H9 (cell line): ENCODE measurements at regions not wholly inside any gene's neighbourhood (a gene's known extent, or its start where the extent isn't known, plus 50 kb on each side); places are given as distances from the start of the nearest gene placed in this dataset.

Source experiments
- DNase-seq: peaks from one replicate; pipeline ENCODE4 v3.0.0-alpha.2; 2017
- H2AFZ ChIP-seq: one replicate; pipeline ENCODE4 v1.6.1; 2013; ENCODE audit warnings: mild to moderate bottlenecking, low read length, control low read depth, moderate library complexity
- H2AK5ac ChIP-seq: 2 replicates; pipeline ENCODE4 v1.6.1; 2013; ENCODE audit warnings: low read length, control low read depth, mixed read lengths; ENCODE audit not compliant: insufficient read length
- H2BK120ac ChIP-seq: one replicate; pipeline ENCODE4 v1.6.1; 2013; ENCODE audit warnings: low read depth, mild to moderate bottlenecking, low read length, control low read depth, inconsistent platforms; ENCODE audit not compliant: poor library complexity, severe bottlenecking
- H2BK12ac ChIP-seq: 2 replicates; pipeline ENCODE4 v1.6.1; 2013; ENCODE audit warnings: low read length, control low read depth, mixed read lengths, low read depth; ENCODE audit not compliant: insufficient read length
- H2BK15ac ChIP-seq: 2 replicates; pipeline ENCODE4 v1.6.1; 2013; ENCODE audit warnings: low read depth, low read length, control low read depth
- H2BK20ac ChIP-seq: one replicate; pipeline ENCODE4 v1.6.1; 2013; ENCODE audit warnings: low read depth, mild to moderate bottlenecking, low read length, control low read depth, inconsistent platforms; ENCODE audit not compliant: poor library complexity, severe bottlenecking
- H2BK5ac ChIP-seq: 2 replicates; pipeline ENCODE4 v1.6.1; 2013; ENCODE audit warnings: low read length, control low read depth, mixed read lengths; ENCODE audit not compliant: insufficient read length
- H3K14ac ChIP-seq: 2 replicates; pipeline ENCODE4 v1.6.1; 2013; ENCODE audit warnings: low read length, control low read depth; ENCODE audit not compliant: insufficient read depth
- H3K18ac ChIP-seq: 2 replicates; pipeline ENCODE4 v1.6.1; 2013; ENCODE audit warnings: low read depth, mild to moderate bottlenecking, mixed read lengths, low read length, control low read depth; ENCODE audit not compliant: insufficient read length
- H3K23ac ChIP-seq: 2 replicates; pipeline ENCODE4 v1.6.1; 2013; ENCODE audit warnings: low read length, control low read depth, mixed read lengths, low read depth; ENCODE audit not compliant: insufficient read length
- H3K23me2 ChIP-seq: 2 replicates; pipeline ENCODE4 v1.6.1; 2013; ENCODE audit warnings: low read depth, mild to moderate bottlenecking, mixed read lengths, low read length, control low read depth; ENCODE audit not compliant: insufficient read length, poor library complexity, severe bottlenecking
- H3K27ac ChIP-seq: 2 replicates; pipeline ENCODE4 v1.5.1; 2013; ENCODE audit warnings: low read length, control low read depth, mixed read lengths, low read depth; ENCODE audit not compliant: insufficient read length
- H3K27me3 ChIP-seq: 2 replicates; pipeline ENCODE4 v1.6.1; 2013; ENCODE audit warnings: low read length, control low read depth, inconsistent platforms; ENCODE audit not compliant: insufficient read depth
- H3K4ac ChIP-seq: 2 replicates; pipeline ENCODE4 v1.6.1; 2013; ENCODE audit warnings: low read depth, mild to moderate bottlenecking, control low read depth, inconsistent platforms, low read length, moderate library complexity
- H3K4me1 ChIP-seq: 2 replicates; pipeline ENCODE4 v1.6.1; 2013; ENCODE audit warnings: low read length, control low read depth, inconsistent platforms; ENCODE audit not compliant: insufficient read depth
- H3K4me2 ChIP-seq: 2 replicates; pipeline ENCODE4 v1.6.1; 2013; ENCODE audit warnings: low read length, control low read depth, mixed read lengths; ENCODE audit not compliant: insufficient read length, insufficient read depth
- H3K56ac ChIP-seq: 2 replicates; pipeline ENCODE4 v1.6.1; 2013; ENCODE audit warnings: low read depth, mild to moderate bottlenecking, mixed read lengths, low read length, control low read depth; ENCODE audit not compliant: insufficient read length
- H3K79me1 ChIP-seq: 2 replicates; pipeline ENCODE4 v1.6.1; 2013; ENCODE audit warnings: low read depth, mild to moderate bottlenecking, moderate library complexity, low read length, control low read depth, inconsistent platforms; ENCODE audit not compliant: insufficient read depth, poor library complexity, severe bottlenecking
- H3K79me2 ChIP-seq: 2 replicates; pipeline ENCODE4 v1.6.1; 2013; ENCODE audit warnings: low read length, control low read depth, inconsistent platforms; ENCODE audit not compliant: insufficient read depth
- H3K9ac ChIP-seq: 2 replicates; pipeline ENCODE4 v1.6.1; 2013; ENCODE audit warnings: low read length, control low read depth, mixed read lengths; ENCODE audit not compliant: insufficient read length; ENCODE audit errors: extremely low read depth
- H3K9me3 ChIP-seq: one replicate; pipeline ENCODE4 v1.6.1; 2013; ENCODE audit warnings: low read depth, low read length, inconsistent platforms; ENCODE audit not compliant: control insufficient read depth
- H3T11ph ChIP-seq: one replicate; pipeline ENCODE4 v1.6.1; 2013; ENCODE audit warnings: mild to moderate bottlenecking, low read length, control low read depth, inconsistent platforms
- H4K20me1 ChIP-seq: one replicate; pipeline ENCODE4 v1.6.1; 2013; ENCODE audit not compliant: control insufficient read depth, insufficient read length, insufficient read depth
- H4K5ac ChIP-seq: 2 replicates; pipeline ENCODE4 v1.6.1; 2013; ENCODE audit warnings: low read depth, mild to moderate bottlenecking, mixed read lengths, low read length, control low read depth; ENCODE audit not compliant: insufficient read length
- H4K8ac ChIP-seq: replicated peaks from 2 replicates; pipeline ENCODE4 v1.6.1; 2013; ENCODE audit warnings: low read length, control low read depth, mixed read lengths, low read depth; ENCODE audit not compliant: insufficient read length
- H4K91ac ChIP-seq: 2 replicates; pipeline ENCODE4 v1.6.1; 2013; ENCODE audit warnings: low read depth, mild to moderate bottlenecking, moderate library complexity, mixed read lengths, low read length, control low read depth; ENCODE audit not compliant: insufficient read length
- H3K27ac Mint-ChIP-seq, 3 experiments: 2 replicates in 2 of 3; 3 replicates in 1 of 3; pipeline ENCODE4 v1.8.0; 2020 to 2021; ENCODE audit warnings: mixed read lengths in 3 of 3, mild to moderate bottlenecking in 1 of 3, moderate library complexity in 1 of 3
- H3K27me3 Mint-ChIP-seq: 2 replicates; pipeline ENCODE4 v1.8.0; 2021; ENCODE audit warnings: low read depth, mild to moderate bottlenecking, moderate library complexity, mixed read lengths
- H3K36me3 Mint-ChIP-seq, 3 experiments: 2 replicates in 2 of 3; 3 replicates in 1 of 3; pipeline ENCODE4 v1.8.0; 2020 to 2021; ENCODE audit warnings: low read depth in 3 of 3, mixed read lengths in 3 of 3; ENCODE audit not compliant: insufficient read depth in 1 of 3
- H3K4me1 Mint-ChIP-seq, 2 experiments: 2 replicates each; pipeline ENCODE4 v1.8.0; 2020; ENCODE audit warnings: mixed read lengths in 2 of 2
- H3K4me3 Mint-ChIP-seq, 2 experiments: 2 replicates in 1 of 2; 3 replicates in 1 of 2; pipeline ENCODE4 v1.8.0; 2020 to 2021; ENCODE audit warnings: mild to moderate bottlenecking in 2 of 2, mixed read lengths in 2 of 2, moderate library complexity in 1 of 2
- H3K9me3 Mint-ChIP-seq, 2 experiments: 2 replicates in 1 of 2; 3 replicates in 1 of 2; pipeline ENCODE4 v1.8.0; 2020; ENCODE audit warnings: mild to moderate bottlenecking in 2 of 2, mixed read lengths in 2 of 2, moderate library complexity in 1 of 2
- WGBS: extraction: QIAGEN DNeasy Blood & Tissue Kit; methylation state at CpG from one replicate; pipeline ENCODE4 v1.1.7; 2013; ENCODE audit warnings: missing lambda C conversion rate, low lambda C conversion rate, mixed read lengths; ENCODE audit not compliant: insufficient read length; ENCODE audit errors: extremely low coverage; 5-methylcytosine and 5-hydroxymethylcytosine counted together
- TF ChIP-seq, protein P1 (sequence below): fragments of 200-600 bp; sonication (generic); conservative IDR thresholded peaks from 3 replicates; pipeline ENCODE4 v1.8.0; 2021; ENCODE audit warnings: antibody characterized with exemption, mild to moderate bottlenecking

DNA sequence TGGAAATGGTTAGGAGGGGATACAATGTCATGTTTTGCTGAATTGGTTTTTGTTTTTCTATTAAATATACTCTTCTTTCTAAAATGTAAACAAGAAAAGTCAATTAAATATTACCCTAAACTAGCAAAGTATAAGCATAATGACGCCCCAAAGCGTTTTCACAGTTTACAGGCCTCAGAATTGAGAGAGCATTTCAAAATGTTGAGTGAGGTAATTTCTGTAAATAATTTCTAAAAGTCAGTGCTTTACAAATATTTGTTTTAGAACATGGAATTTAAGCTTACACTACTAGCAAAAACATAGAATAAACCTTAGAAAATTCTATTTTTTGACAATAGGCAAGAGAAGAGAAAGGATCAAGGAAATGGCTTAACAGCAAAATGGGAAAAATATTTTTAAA, 958.4 kb upstream of the USP15 start:
- H2BK120ac ChIP-seq = no peak overlapping the region
- no peaks in the 10 kb centered on the region for H3K27me3 Mint-ChIP-seq
- H3K56ac ChIP-seq = no peak overlapping the region
- no peak overlapping the region for H3K4me2 ChIP-seq
- no peaks in the 10 kb centered on the region for H4K20me1 ChIP-seq
- TF ChIP-seq, protein P1, sequence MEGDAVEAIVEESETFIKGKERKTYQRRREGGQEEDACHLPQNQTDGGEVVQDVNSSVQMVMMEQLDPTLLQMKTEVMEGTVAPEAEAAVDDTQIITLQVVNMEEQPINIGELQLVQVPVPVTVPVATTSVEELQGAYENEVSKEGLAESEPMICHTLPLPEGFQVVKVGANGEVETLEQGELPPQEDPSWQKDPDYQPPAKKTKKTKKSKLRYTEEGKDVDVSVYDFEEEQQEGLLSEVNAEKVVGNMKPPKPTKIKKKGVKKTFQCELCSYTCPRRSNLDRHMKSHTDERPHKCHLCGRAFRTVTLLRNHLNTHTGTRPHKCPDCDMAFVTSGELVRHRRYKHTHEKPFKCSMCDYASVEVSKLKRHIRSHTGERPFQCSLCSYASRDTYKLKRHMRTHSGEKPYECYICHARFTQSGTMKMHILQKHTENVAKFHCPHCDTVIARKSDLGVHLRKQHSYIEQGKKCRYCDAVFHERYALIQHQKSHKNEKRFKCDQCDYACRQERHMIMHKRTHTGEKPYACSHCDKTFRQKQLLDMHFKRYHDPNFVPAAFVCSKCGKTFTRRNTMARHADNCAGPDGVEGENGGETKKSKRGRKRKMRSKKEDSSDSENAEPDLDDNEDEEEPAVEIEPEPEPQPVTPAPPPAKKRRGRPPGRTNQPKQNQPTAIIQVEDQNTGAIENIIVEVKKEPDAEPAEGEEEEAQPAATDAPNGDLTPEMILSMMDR = no peak
- H3K4me1 ChIP-seq = no peaks in the 10 kb centered on the region
- no peak overlapping the region for H4K5ac ChIP-seq
- no peak overlapping the region for H3K27ac ChIP-seq
- H2BK5ac ChIP-seq = no peak overlapping the region
- H3K9me3 ChIP-seq = no peaks in the 10 kb centered on the region
- H2BK20ac ChIP-seq = no peak overlapping the region
- H4K91ac ChIP-seq = no peak overlapping the region
- no peaks in the 10 kb centered on the region for H3K27me3 ChIP-seq
- H3K4me1 Mint-ChIP-seq = no peaks in the 10 kb centered on the region
- no peak overlapping the region for H3K18ac ChIP-seq
- H3K27ac Mint-ChIP-seq = no peak overlapping the region
- no peaks in the 10 kb centered on the region; a peak in 1 of 7 replicates for H3K36me3 Mint-ChIP-seq
- no peak overlapping the region for H2AK5ac ChIP-seq
- H3K4ac ChIP-seq = no peak overlapping the region
- H3K23ac ChIP-seq = no peak overlapping the region
- H3K23me2 ChIP-seq = no peaks in the 10 kb centered on the region
- no peak overlapping the region for H2BK12ac ChIP-seq
- H3K79me1 ChIP-seq = no peaks in the 10 kb centered on the region
- H2AFZ ChIP-seq = no peak overlapping the region
- no CpG with 5 or more reads among the region's 2 CpGs for WGBS
- H3K9me3 Mint-ChIP-seq = peaks cover 2% of the 10 kb centered on the region in 2 experiments; a peak in 2 of 5 replicates
- DNase-seq = no peak
- no peak overlapping the region for H4K8ac ChIP-seq
- no peak overlapping the region for H3K4me3 Mint-ChIP-seq
- no peak overlapping the region for H2BK15ac ChIP-seq
- H3T11ph ChIP-seq = no peak overlapping the region
- H3K14ac ChIP-seq = no peak overlapping the region
- no peaks in the 10 kb centered on the region for H3K79me2 ChIP-seq
- no peak overlapping the region for H3K9ac ChIP-seq
